ENCODE measurements at regions not wholly inside any gene's neighbourhood (a gene's known extent, or its start where the extent isn't known, plus 50 kb on each side); places are given as distances from the start of the nearest gene placed in this dataset.

DNA sequence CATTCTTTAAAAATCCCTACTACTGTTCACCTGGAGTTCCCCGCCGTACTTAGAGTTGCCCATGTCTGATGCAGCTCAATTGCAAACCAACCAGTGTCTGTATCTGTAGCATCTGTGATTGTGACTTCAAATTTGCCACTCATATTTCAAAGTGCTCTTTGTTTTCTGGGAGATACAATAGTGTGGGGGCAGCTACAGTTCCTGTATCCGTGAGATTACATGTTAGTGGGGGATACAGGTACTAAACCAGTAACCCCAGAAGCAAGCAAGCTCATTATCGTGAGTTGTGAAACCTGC is 140.9 kb downstream of the ANKRD60 start:
- peak overlapping the region in 1 of 4 donors; percentile 77 for H3K27ac ChIP-seq
- H3K9me3 ChIP-seq, result no peaks in the 10 kb centered on the region
- no peaks in the 10 kb centered on the region for H3K36me3 ChIP-seq
- TF ChIP-seq EP300 (IDR thresholded peaks at IDR 0.05), result no peak
- TF ChIP-seq, protein P1, sequence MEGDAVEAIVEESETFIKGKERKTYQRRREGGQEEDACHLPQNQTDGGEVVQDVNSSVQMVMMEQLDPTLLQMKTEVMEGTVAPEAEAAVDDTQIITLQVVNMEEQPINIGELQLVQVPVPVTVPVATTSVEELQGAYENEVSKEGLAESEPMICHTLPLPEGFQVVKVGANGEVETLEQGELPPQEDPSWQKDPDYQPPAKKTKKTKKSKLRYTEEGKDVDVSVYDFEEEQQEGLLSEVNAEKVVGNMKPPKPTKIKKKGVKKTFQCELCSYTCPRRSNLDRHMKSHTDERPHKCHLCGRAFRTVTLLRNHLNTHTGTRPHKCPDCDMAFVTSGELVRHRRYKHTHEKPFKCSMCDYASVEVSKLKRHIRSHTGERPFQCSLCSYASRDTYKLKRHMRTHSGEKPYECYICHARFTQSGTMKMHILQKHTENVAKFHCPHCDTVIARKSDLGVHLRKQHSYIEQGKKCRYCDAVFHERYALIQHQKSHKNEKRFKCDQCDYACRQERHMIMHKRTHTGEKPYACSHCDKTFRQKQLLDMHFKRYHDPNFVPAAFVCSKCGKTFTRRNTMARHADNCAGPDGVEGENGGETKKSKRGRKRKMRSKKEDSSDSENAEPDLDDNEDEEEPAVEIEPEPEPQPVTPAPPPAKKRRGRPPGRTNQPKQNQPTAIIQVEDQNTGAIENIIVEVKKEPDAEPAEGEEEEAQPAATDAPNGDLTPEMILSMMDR (IDR thresholded peaks at IDR 0.05), result no peak
- TF ChIP-seq POLR2A (IDR thresholded peaks at IDR 0.05), result no peak
- no peak overlapping the region for H3K4me3 ChIP-seq
- WGBS, 2 donors, result 68 to 72% methylated on average over 4 of the region's 4 CpGs
- no peak for DNase-seq (ENCODE audit: low spot score in 2 of 2)
- H3K27me3 ChIP-seq, result no peaks in the 10 kb centered on the region
- peaks cover 0 to 26% (median 0%) of the 10 kb centered on the region in 4 donors for H3K4me1 ChIP-seq

GRCh38 chr20:58086763-58087561 is 141.5 kb downstream of the ANKRD60 start:
- WGBS, 2 donors, result 73 to 77% methylated on average over 13 of the region's 13 CpGs
- Histone ChIP-seq H3K9me3 (no peaks in the 10 kb centered on the region), H3K36me3 (no peaks in the 10 kb centered on the region), H3K4me3 (no peak overlapping the region), H3K4me1 (peaks cover 0 to 31% (median 0%) of the 10 kb centered on the region in 4 donors), H3K27ac (peak overlapping the region in 2 of 4 donors; percentile 29 to 77), H3K27me3 (no peaks in the 10 kb centered on the region)
- TF ChIP-seq, protein P1 (IDR thresholded peaks at IDR 0.05), result peak; percentile 62 to 81 (median 75)
- no peak for TF ChIP-seq EP300 (IDR thresholded peaks at IDR 0.05)
- TF ChIP-seq POLR2A (IDR thresholded peaks at IDR 0.05), result no peak
- DNase-seq (ENCODE audit: low spot score in 2 of 2), result peak in 1 of 2 donors; percentile 21

GRCh38 chr20:58084966-58085365 is 143.5 kb downstream of the ANKRD60 start:
- H3K36me3 ChIP-seq, result no peaks in the 10 kb centered on the region
- DNase-seq (ENCODE audit: low spot score in 2 of 2), result no peak
- H3K9me3 ChIP-seq, result no peaks in the 10 kb centered on the region
- H3K27me3 ChIP-seq, result no peaks in the 10 kb centered on the region
- TF ChIP-seq, protein P1 (IDR thresholded peaks at IDR 0.05), result no peak
- TF ChIP-seq EP300 (IDR thresholded peaks at IDR 0.05) (peak in 1 of 2 donors; percentile 87), POLR2A (IDR thresholded peaks at IDR 0.05) (no peak)
- peak overlapping the region; percentile 37 to 77 (median 65) for H3K27ac ChIP-seq
- peaks cover 0 to 36% (median 2%) of the 10 kb centered on the region in 4 donors for H3K4me1 ChIP-seq
- no peak overlapping the region for H3K4me3 ChIP-seq
- WGBS, 2 donors, result 57 to 62% methylated on average over 6 of the region's 6 CpGs

- Histone ChIP-seq H3K27ac (peak overlapping the region; percentile 37 to 77 (median 65)), H3K4me3 (no peak overlapping the region), H3K36me3 (no peaks in the 10 kb centered on the region), H3K4me1 (peaks cover 0 to 40% (median 4%) of the 10 kb centered on the region in 4 donors), H3K9me3 (no peaks in the 10 kb centered on the region), H3K27me3 (no peaks in the 10 kb centered on the region)
- TF ChIP-seq, protein P1 (IDR thresholded peaks at IDR 0.05), result no peak
- TF ChIP-seq POLR2A (IDR thresholded peaks at IDR 0.05), result no peak
- TF ChIP-seq EP300 (IDR thresholded peaks at IDR 0.05), result no peak
- 40 to 47% methylated on average over 7 of the region's 7 CpGs for WGBS, 2 donors
- no peak for DNase-seq (ENCODE audit: low spot score in 2 of 2)
These were observed 143.9 kb downstream of the ANKRD60 start for GRCh38 chr20:58084566-58084965.

- TF ChIP-seq EP300 (IDR thresholded peaks at IDR 0.05), result no peak
- TF ChIP-seq POLR2A (IDR thresholded peaks at IDR 0.05), result no peak
- peaks cover 0 to 45% (median 6%) of the 10 kb centered on the region in 4 donors for H3K4me1 ChIP-seq
- no peak for DNase-seq (ENCODE audit: low spot score in 2 of 2)
- 10 to 13% methylated on average over 1 of the region's 1 CpG for WGBS, 2 donors
- no peaks in the 10 kb centered on the region for H3K27me3 ChIP-seq
- H3K9me3 ChIP-seq, result no peaks in the 10 kb centered on the region
- no peak overlapping the region for H3K4me3 ChIP-seq
- peak overlapping the region in 2 of 4 donors; percentile 12 to 48 for H3K27ac ChIP-seq
- H3K36me3 ChIP-seq, result no peaks in the 10 kb centered on the region
These were observed 146.6 kb downstream of the ANKRD60 start for GRCh38 chr20:58081846-58082245.

Data from tibial nerve (tissue), 4 donors.